ENCODE measurements at regions not wholly inside any gene's neighbourhood (a gene's known extent, or its start where the extent isn't known, plus 50 kb on each side); places are given as distances from the start of the nearest gene placed in this dataset.

DNA sequence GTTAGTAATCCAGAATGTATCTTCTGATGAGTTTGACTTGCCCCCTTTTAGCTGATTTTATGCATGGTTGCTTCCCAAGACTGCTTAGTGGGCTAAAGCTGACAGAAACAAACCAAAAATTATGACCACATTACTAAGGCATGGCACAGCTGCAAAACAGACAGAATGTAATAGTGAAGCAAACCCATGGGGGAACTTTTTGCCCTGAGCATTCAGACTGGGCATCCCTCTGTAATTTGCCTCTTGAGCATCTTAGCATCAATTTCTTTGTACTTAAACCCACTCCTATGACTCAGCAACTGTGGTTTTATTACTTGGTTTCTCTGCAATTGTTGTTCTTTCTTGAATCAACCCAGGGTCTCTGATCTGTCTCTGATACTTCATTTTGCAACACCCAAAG is 487.3 kb upstream of the DCC start:
- TF ChIP-seq BHLHE40 (IDR thresholded peaks at IDR 0.05; ENCODE audit: borderline replicate concordance) (no peak), SUZ12 (IDR thresholded peaks at IDR 0.05) (no peak), SP1 (IDR thresholded peaks at IDR 0.05) (no peak), L3MBTL2 (conservative IDR thresholded peaks at IDR 0.05) (no peak), NFRKB (IDR thresholded peaks at IDR 0.05) (no peak)
